ENCODE measurements at regions not wholly inside any gene's neighbourhood (a gene's known extent, or its start where the extent isn't known, plus 50 kb on each side); places are given as distances from the start of the nearest gene placed in this dataset.

GRCh38 chr2:15116830-15117229 lies 444.3 kb downstream of the NBAS start:
- TF ChIP-seq ATF7 (IDR thresholded peaks at IDR 0.05) (no peak), POLR2A (conservative IDR thresholded peaks at IDR 0.05) (no peak)

Data from K562 (cell line).